ENCODE measurements at regions not wholly inside any gene's neighbourhood (a gene's known extent, or its start where the extent isn't known, plus 50 kb on each side); places are given as distances from the start of the nearest gene placed in this dataset.

DNA sequence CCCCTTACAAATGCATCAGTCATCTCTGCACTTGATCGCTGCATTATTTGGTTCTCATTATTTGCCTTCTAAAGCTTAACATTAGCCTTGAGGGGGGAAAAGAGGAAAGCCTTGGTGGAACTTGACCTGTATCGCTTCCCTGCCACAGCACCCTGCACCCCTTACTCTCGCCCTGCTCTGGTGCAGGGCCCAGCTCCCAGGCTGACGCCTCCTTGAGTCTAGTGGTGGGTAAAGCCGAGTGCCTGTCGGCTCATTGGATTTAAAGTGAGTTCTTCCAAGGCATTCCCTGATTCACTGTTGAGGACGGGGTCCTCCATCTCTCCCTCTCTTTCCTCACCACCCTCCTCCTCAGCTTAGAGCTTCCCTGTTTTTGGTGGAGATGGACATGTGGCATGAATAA lies 145.0 kb upstream of the GYPC start:
- Histone ChIP-seq H3K9me3 (ENCODE audit: control insufficient read depth, low read length) (peaks cover 6% of the 10 kb centered on the region), H3K27me3 (ENCODE audit: control insufficient read depth, insufficient read depth, low read length, poor library complexity, severe bottlenecking) (no peaks in the 10 kb centered on the region), H3K4me3 (ENCODE audit: low read length) (no peak overlapping the region), H3K9ac (ENCODE audit: extremely low read depth, low read length, poor library complexity, severe bottlenecking) (no peak overlapping the region), H3K27ac (ENCODE audit: low read depth, low read length) (no peak overlapping the region), H3K4me1 (ENCODE audit: control insufficient read depth, insufficient read depth, low read length) (peaks cover 7% of the 10 kb centered on the region), H3K36me3 (ENCODE audit: control insufficient read depth, insufficient read depth, low read length) (no peaks in the 10 kb centered on the region)
- Mint-ChIP-seq H3K27ac (no peak overlapping the region), H3K9me3 (peaks cover 10% of the 10 kb centered on the region), H3K4me1 (peaks cover 13% of the 10 kb centered on the region), H3K27me3 (ENCODE audit: insufficient read depth) (no peaks in the 10 kb centered on the region), H3K4me3 (no peak overlapping the region), H3K36me3 (ENCODE audit: low read depth) (no peaks in the 10 kb centered on the region)
- DNase-seq = no peak
- TF ChIP-seq, protein P1, sequence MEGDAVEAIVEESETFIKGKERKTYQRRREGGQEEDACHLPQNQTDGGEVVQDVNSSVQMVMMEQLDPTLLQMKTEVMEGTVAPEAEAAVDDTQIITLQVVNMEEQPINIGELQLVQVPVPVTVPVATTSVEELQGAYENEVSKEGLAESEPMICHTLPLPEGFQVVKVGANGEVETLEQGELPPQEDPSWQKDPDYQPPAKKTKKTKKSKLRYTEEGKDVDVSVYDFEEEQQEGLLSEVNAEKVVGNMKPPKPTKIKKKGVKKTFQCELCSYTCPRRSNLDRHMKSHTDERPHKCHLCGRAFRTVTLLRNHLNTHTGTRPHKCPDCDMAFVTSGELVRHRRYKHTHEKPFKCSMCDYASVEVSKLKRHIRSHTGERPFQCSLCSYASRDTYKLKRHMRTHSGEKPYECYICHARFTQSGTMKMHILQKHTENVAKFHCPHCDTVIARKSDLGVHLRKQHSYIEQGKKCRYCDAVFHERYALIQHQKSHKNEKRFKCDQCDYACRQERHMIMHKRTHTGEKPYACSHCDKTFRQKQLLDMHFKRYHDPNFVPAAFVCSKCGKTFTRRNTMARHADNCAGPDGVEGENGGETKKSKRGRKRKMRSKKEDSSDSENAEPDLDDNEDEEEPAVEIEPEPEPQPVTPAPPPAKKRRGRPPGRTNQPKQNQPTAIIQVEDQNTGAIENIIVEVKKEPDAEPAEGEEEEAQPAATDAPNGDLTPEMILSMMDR (conservative IDR thresholded peaks at IDR 0.05) = no peak
- 60 to 87% methylated on average over 2 to 7 of the region's 7 CpGs for WGBS, 2 experiments (ENCODE audit: insufficient coverage in 1 of 2, insufficient read length in 1 of 2)

- Histone ChIP-seq H3K4me1 (ENCODE audit: control insufficient read depth, insufficient read depth, low read length) (peaks cover 4% of the 10 kb centered on the region), H3K4me3 (ENCODE audit: low read length) (no peak overlapping the region), H3K27me3 (ENCODE audit: control insufficient read depth, insufficient read depth, low read length, poor library complexity, severe bottlenecking) (no peaks in the 10 kb centered on the region), H3K9me3 (ENCODE audit: control insufficient read depth, low read length) (peaks cover 6% of the 10 kb centered on the region), H3K9ac (ENCODE audit: extremely low read depth, low read length, poor library complexity, severe bottlenecking) (no peak overlapping the region), H3K36me3 (ENCODE audit: control insufficient read depth, insufficient read depth, low read length) (no peaks in the 10 kb centered on the region), H3K27ac (ENCODE audit: low read depth, low read length) (no peak overlapping the region)
- Mint-ChIP-seq H3K27ac (no peak overlapping the region), H3K36me3 (ENCODE audit: low read depth) (no peaks in the 10 kb centered on the region), H3K9me3 (peaks cover 10% of the 10 kb centered on the region), H3K4me3 (no peak overlapping the region), H3K4me1 (peaks cover 7% of the 10 kb centered on the region), H3K27me3 (ENCODE audit: insufficient read depth) (no peaks in the 10 kb centered on the region)
- no peak for DNase-seq
- 94 to 100% methylated on average over 3 to 6 of the region's 6 CpGs for WGBS, 2 experiments (ENCODE audit: insufficient coverage in 1 of 2, insufficient read length in 1 of 2)
- TF ChIP-seq, protein P1 (conservative IDR thresholded peaks at IDR 0.05) = no peak
These were observed 143.9 kb upstream of the GYPC start for GRCh38 chr2:126512026-126512425.

- WGBS, 2 experiments (ENCODE audit: insufficient coverage in 1 of 2, insufficient read length in 1 of 2) = 89 to 100% methylated on average over 1 to 4 of the region's 4 CpGs
- Histone ChIP-seq H3K27me3 (ENCODE audit: control insufficient read depth, insufficient read depth, low read length, poor library complexity, severe bottlenecking) (no peaks in the 10 kb centered on the region), H3K9ac (ENCODE audit: extremely low read depth, low read length, poor library complexity, severe bottlenecking) (no peak overlapping the region), H3K4me3 (ENCODE audit: low read length) (no peak overlapping the region), H3K9me3 (ENCODE audit: control insufficient read depth, low read length) (peaks cover 6% of the 10 kb centered on the region), H3K4me1 (ENCODE audit: control insufficient read depth, insufficient read depth, low read length) (no peaks in the 10 kb centered on the region), H3K27ac (ENCODE audit: low read depth, low read length) (no peak overlapping the region), H3K36me3 (ENCODE audit: control insufficient read depth, insufficient read depth, low read length) (no peaks in the 10 kb centered on the region)
- DNase-seq = no peak
- Mint-ChIP-seq H3K36me3 (ENCODE audit: low read depth) (no peaks in the 10 kb centered on the region), H3K4me3 (no peak overlapping the region), H3K4me1 (no peaks in the 10 kb centered on the region), H3K9me3 (peaks cover 10% of the 10 kb centered on the region), H3K27ac (no peak overlapping the region), H3K27me3 (ENCODE audit: insufficient read depth) (no peaks in the 10 kb centered on the region)
- TF ChIP-seq, protein P1 (conservative IDR thresholded peaks at IDR 0.05) = no peak
These were observed 142.9 kb upstream of the GYPC start for GRCh38 chr2:126513033-126513432.
